COR-L47 (cell line): ENCODE measurements at regions not wholly inside any gene's neighbourhood (a gene's known extent, or its start where the extent isn't known, plus 50 kb on each side); places are given as distances from the start of the nearest gene placed in this dataset.

ENCODE experiments used
- DNase-seq: peaks from one replicate; lab custom pipeline; 2025; lab: John Stamatoyannopoulos, UW

GRCh38 chr2:5482929-5483331 is 209.3 kb upstream of the SOX11 start:
- DNase-seq, result no peak

- no peak for DNase-seq
Measured at GRCh38 chr2:5484868-5485267, 207.3 kb upstream of the SOX11 start.

- DNase-seq, result no peak
Measured at GRCh38 chr2:5491523-5491922, 200.7 kb upstream of the SOX11 start.

- no peak for DNase-seq
Measured at GRCh38 chr2:5493256-5493655, 198.9 kb upstream of the SOX11 start.

GRCh38 chr2:5494212-5494611 is 198.0 kb upstream of the SOX11 start:
- no peak for DNase-seq

- no peak for DNase-seq
Measured at GRCh38 chr2:5495586-5495985, 196.6 kb upstream of the SOX11 start.

GRCh38 chr2:5497874-5498273 is 194.3 kb upstream of the SOX11 start:
- no peak for DNase-seq

- DNase-seq, result no peak
Measured at GRCh38 chr2:5501807-5502206, 190.4 kb upstream of the SOX11 start.

- DNase-seq, result no peak
Measured at GRCh38 chr2:5502385-5502784, 189.8 kb upstream of the SOX11 start.

GRCh38 chr2:5504756-5505155 is 187.4 kb upstream of the SOX11 start:
- DNase-seq, result no peak

- DNase-seq, result no peak
Measured at GRCh38 chr2:5507367-5507766, 184.8 kb upstream of the SOX11 start.

- no peak for DNase-seq
Measured at GRCh38 chr2:5509362-5509761, 182.8 kb upstream of the SOX11 start.

- DNase-seq, result no peak
Measured at GRCh38 chr2:5510082-5510481, 182.1 kb upstream of the SOX11 start.

- DNase-seq, result no peak
Measured at GRCh38 chr2:5515693-5516092, 176.5 kb upstream of the SOX11 start.

GRCh38 chr2:5519286-5519685 is 172.9 kb upstream of the SOX11 start:
- DNase-seq, result no peak

- no peak for DNase-seq
Measured at GRCh38 chr2:5520463-5520972, 171.7 kb upstream of the SOX11 start.

GRCh38 chr2:5521461-5521860 is 170.7 kb upstream of the SOX11 start:
- no peak for DNase-seq

GRCh38 chr2:5524551-5524950 is 167.6 kb upstream of the SOX11 start:
- DNase-seq, result no peak

- DNase-seq, result no peak
Measured at GRCh38 chr2:5528706-5529105, 163.5 kb upstream of the SOX11 start.

GRCh38 chr2:5530011-5530696 is 162.0 kb upstream of the SOX11 start:
- no peak for DNase-seq

- no peak for DNase-seq
Measured at GRCh38 chr2:5535301-5535700, 156.9 kb upstream of the SOX11 start.

GRCh38 chr2:5537180-5537688 is 154.9 kb upstream of the SOX11 start:
- no peak for DNase-seq

GRCh38 chr2:5538313-5538712 is 153.9 kb upstream of the SOX11 start:
- no peak for DNase-seq

GRCh38 chr2:5538772-5539171 is 153.4 kb upstream of the SOX11 start:
- no peak for DNase-seq
